ENCODE measurements at regions not wholly inside any gene's neighbourhood (a gene's known extent, or its start where the extent isn't known, plus 50 kb on each side); places are given as distances from the start of the nearest gene placed in this dataset.

GRCh38 chr12:34390846-34391700 lies 368.8 kb downstream of the ALG10 start:
- no peak for TF ChIP-seq CTCF (IDR thresholded peaks at IDR 0.05)
- peak; percentile 5 to 40 for DNase-seq
- H3K4me3 ChIP-seq, result no peak overlapping the region
- no peaks in the 10 kb centered on the region for H3K4me1 ChIP-seq
- H3K27ac ChIP-seq, result no peak overlapping the region
- peaks cover 0 to 4% of the 10 kb centered on the region in 2 donors for H3K27me3 ChIP-seq
- intact Hi-C loops (cut with DNase I; ENCODE audit: low total_unique reads), result no loop called here
- no peaks in the 10 kb centered on the region for H3K36me3 ChIP-seq
- H3K9me3 ChIP-seq, result peaks cover 0 to 93% (median 13%) of the 10 kb centered on the region in 3 donors

GRCh38 chr12:34391771-34392581 lies 369.7 kb downstream of the ALG10 start:
- H3K9me3 ChIP-seq, result peaks cover 0 to 84% (median 13%) of the 10 kb centered on the region in 3 donors
- intact Hi-C loops (cut with DNase I; ENCODE audit: low total_unique reads), result no loop called here
- DNase-seq, result peak; percentile 9 to 60

GRCh38 chr12:34392741-34393085 lies 370.4 kb downstream of the ALG10 start:
- intact Hi-C loops (cut with DNase I; ENCODE audit: low total_unique reads), result no loop called here
- peak; percentile 4 to 47 for DNase-seq
- no peak for TF ChIP-seq CTCF (IDR thresholded peaks at IDR 0.05)
- Histone ChIP-seq H3K27me3 (peaks cover 0 to 7% of the 10 kb centered on the region in 2 donors), H3K9me3 (peaks cover 0 to 77% (median 12%) of the 10 kb centered on the region in 3 donors), H3K27ac (no peak overlapping the region), H3K36me3 (no peaks in the 10 kb centered on the region), H3K4me3 (no peak overlapping the region), H3K4me1 (no peaks in the 10 kb centered on the region)

More at GRCh38 chr12:34391771-34392581, 369.7 kb downstream of the ALG10 start:
- Histone ChIP-seq H3K27ac (no peak overlapping the region), H3K4me1 (no peaks in the 10 kb centered on the region), H3K4me3 (no peak overlapping the region), H3K27me3 (peaks cover 0 to 7% of the 10 kb centered on the region in 2 donors), H3K36me3 (no peaks in the 10 kb centered on the region)
- no peak for TF ChIP-seq CTCF (IDR thresholded peaks at IDR 0.05)

GRCh38 chr12:34393086-34393820 lies 371.0 kb downstream of the ALG10 start:
- TF ChIP-seq CTCF (IDR thresholded peaks at IDR 0.05), result no peak
- Histone ChIP-seq H3K27me3 (peaks cover 0 to 7% of the 10 kb centered on the region in 2 donors), H3K27ac (no peak overlapping the region), H3K4me1 (no peaks in the 10 kb centered on the region), H3K9me3 (peaks cover 0 to 75% (median 7%) of the 10 kb centered on the region in 3 donors), H3K36me3 (no peaks in the 10 kb centered on the region), H3K4me3 (no peak overlapping the region)
- intact Hi-C loops (cut with DNase I; ENCODE audit: low total_unique reads), result no loop called here
- peak; percentile 4 to 46 for DNase-seq

- TF ChIP-seq CTCF (IDR thresholded peaks at IDR 0.05), result no peak
- no peak overlapping the region for H3K4me3 ChIP-seq
- no peaks in the 10 kb centered on the region for H3K36me3 ChIP-seq
- peak in 1 of 2 donors; percentile 28 for DNase-seq
- intact Hi-C loops (cut with DNase I; ENCODE audit: low total_unique reads), result no loop called here
- H3K9me3 ChIP-seq, result peaks cover 0 to 76% (median 5%) of the 10 kb centered on the region in 3 donors
- peaks cover 0 to 3% of the 10 kb centered on the region in 2 donors for H3K27me3 ChIP-seq
- H3K27ac ChIP-seq, result no peak overlapping the region
- no peaks in the 10 kb centered on the region for H3K4me1 ChIP-seq
Observed at GRCh38 chr12:34393821-34394150, 371.5 kb downstream of the ALG10 start.

Measured in tibial artery (tissue), 4 donors.